PC-9 (cell line): ENCODE measurements at regions not wholly inside any gene's neighbourhood (a gene's known extent, or its start where the extent isn't known, plus 50 kb on each side); places are given as distances from the start of the nearest gene placed in this dataset.

ENCODE experiments used
- BruUV-seq: library from RNA; stranded (reverse); fragments of 400-500 nt; replicated peaks from 2 replicates; lab custom pipeline; 2021; lab: Mats Ljungman, UMichigan
- CTCF ChIA-PET: fragments of 300-600 bp; sonication (Branson Sonifier 250); formaldehyde crosslinking; loops from one replicate; lab custom pipeline; 2022; ENCODE audit warnings: antibody characterized with exemption; lab: Charles Lee
- POLR2A ChIA-PET: fragments of 300-600 bp; sonication (Branson Sonifier 250); formaldehyde crosslinking; loops from one replicate; lab custom pipeline; 2022; ENCODE audit warnings: antibody characterized with exemption; ENCODE audit not compliant: unreplicated experiment; lab: Charles Lee
- DNase-seq, 2 experiments: peaks; one replicate each; pipeline versions ENCODE4 v3.0.0 to v3.0.0-alpha.2; 2015 to 2022; ENCODE audit warnings: mixed read lengths in 1 of 2
- H2AFZ ChIP-seq: fragments of 200-600 bp; sonication (generic); 2 replicates; pipeline ENCODE4 v1.8.1; 2017; ENCODE audit warnings: antibody characterized with exemption
- H3F3A ChIP-seq: fragments of 200-600 bp; sonication (generic); 2 replicates; pipeline ENCODE4 v1.8.1; 2017; ENCODE audit warnings: antibody characterized with exemption, mild to moderate bottlenecking, low read depth; ENCODE audit not compliant: insufficient read depth
- H3K27ac ChIP-seq: fragments of 200-600 bp; sonication (generic); 2 replicates; pipeline ENCODE4 v1.6.1; 2016; ENCODE audit warnings: mixed run types
- H3K27me3 ChIP-seq: fragments of 200-600 bp; sonication (generic); 2 replicates; pipeline ENCODE4 v1.6.1; 2016; ENCODE audit warnings: low read depth, mixed run types; ENCODE audit not compliant: insufficient read depth
- H3K36me3 ChIP-seq: fragments of 200-600 bp; sonication (generic); 2 replicates; pipeline ENCODE4 v1.6.1; 2016; ENCODE audit warnings: low read depth, mixed run types
- H3K4me1 ChIP-seq: fragments of 200-600 bp; sonication (generic); replicated peaks from 2 replicates; pipeline ENCODE4 v1.6.1; 2016; ENCODE audit warnings: mixed run types; ENCODE audit not compliant: insufficient read depth
- H3K4me2 ChIP-seq: fragments of 200-600 bp; sonication (generic); 2 replicates; pipeline ENCODE4 v1.6.1; 2017; ENCODE audit warnings: mixed run types
- H3K4me3 ChIP-seq: fragments of 200-600 bp; sonication (generic); 2 replicates; pipeline ENCODE4 v1.6.1; 2016; ENCODE audit warnings: mixed run types
- H3K79me2 ChIP-seq: fragments of 200-600 bp; sonication (generic); 2 replicates; pipeline ENCODE4 v1.6.1; 2017; ENCODE audit warnings: low read depth, mixed run types
- H3K9me2 ChIP-seq: fragments of 200-600 bp; sonication (generic); 2 replicates; pipeline ENCODE4 v1.8.1; 2017; ENCODE audit warnings: mild to moderate bottlenecking; ENCODE audit not compliant: insufficient read depth
- H3K9me3 ChIP-seq: fragments of 200-600 bp; sonication (generic); 2 replicates; pipeline ENCODE4 v1.8.1; 2016; ENCODE audit warnings: low read depth; ENCODE audit not compliant: insufficient read depth
- H4K20me1 ChIP-seq: fragments of 200-600 bp; sonication (generic); 2 replicates; pipeline ENCODE4 v1.8.1; 2017; ENCODE audit not compliant: insufficient read depth
- CTCF ChIP-seq: fragments of 200-600 bp; sonication (generic); conservative IDR thresholded peaks from 2 replicates; pipeline ENCODE4 v1.6.1; 2017; ENCODE audit warnings: mixed run types, antibody characterized with exemption, mild to moderate bottlenecking, moderate library complexity
- EZH2 ChIP-seq: fragments of 200-600 bp; sonication (generic); IDR thresholded peaks from 2 replicates; pipeline ENCODE4 v1.8.0; 2017; ENCODE audit warnings: antibody characterized with exemption, low read depth
- intact Hi-C: fragments of 100-400 bp; cut with micrococcal nuclease; formaldehyde crosslinking; loops from one replicate; pipeline ENCODE4 v1.10.0; 2022; ENCODE audit not compliant: unreplicated experiment

- H3K9me2 ChIP-seq, result no peaks in the 10 kb centered on the region
- no peaks in the 10 kb centered on the region for H3K36me3 ChIP-seq
- no peak overlapping the region for H3K4me2 ChIP-seq
- no TSS peak for BruUV-seq
- no peaks in the 10 kb centered on the region for H3K79me2 ChIP-seq
- DNase-seq, result no peak
- no peaks in the 10 kb centered on the region for H3K4me1 ChIP-seq
- no peak overlapping the region for H2AFZ ChIP-seq
- intact Hi-C loops, result no loop called here
- ChIA-PET CTCF (no interaction called here), POLR2A (no interaction called here)
- H3K27ac ChIP-seq, result no peak overlapping the region
- no peaks in the 10 kb centered on the region for H4K20me1 ChIP-seq
- no peak for TF ChIP-seq CTCF
- TF ChIP-seq EZH2, result no peak
- no peak overlapping the region for H3K4me3 ChIP-seq
- H3F3A ChIP-seq, result no peaks in the 10 kb centered on the region
- no peaks in the 10 kb centered on the region for H3K9me3 ChIP-seq
- no peaks in the 10 kb centered on the region for H3K27me3 ChIP-seq
Measured at GRCh38 chr12:97778111-97778510, 315.5 kb downstream of the RMST start.

- intact Hi-C loops, result no loop called here
- Histone ChIP-seq H3K27ac (no peak overlapping the region), H3K4me2 (no peak overlapping the region), H3F3A (no peaks in the 10 kb centered on the region), H3K9me2 (no peaks in the 10 kb centered on the region), H3K9me3 (no peaks in the 10 kb centered on the region), H3K4me3 (no peak overlapping the region), H3K4me1 (no peaks in the 10 kb centered on the region), H3K36me3 (no peaks in the 10 kb centered on the region), H2AFZ (no peak overlapping the region), H3K79me2 (no peaks in the 10 kb centered on the region), H3K27me3 (no peaks in the 10 kb centered on the region), H4K20me1 (no peaks in the 10 kb centered on the region)
- POLR2A ChIA-PET, result no interaction called here
- TF ChIP-seq CTCF, result no peak
- no peak for TF ChIP-seq EZH2
- DNase-seq, result no peak
- BruUV-seq, result no TSS peak
- CTCF ChIA-PET, result no interaction called here
Measured at GRCh38 chr12:97781342-97781741, 318.7 kb downstream of the RMST start.

GRCh38 chr12:97784904-97785303 is 322.3 kb downstream of the RMST start:
- Histone ChIP-seq H3K4me1 (no peaks in the 10 kb centered on the region), H3K9me3 (0 out of 2 replicates have a peak, but pooled peaks cover under 1% of the 10 kb centered on the region), H3K79me2 (no peaks in the 10 kb centered on the region), H3K9me2 (no peaks in the 10 kb centered on the region), H3K27me3 (no peaks in the 10 kb centered on the region), H3K4me2 (no peak overlapping the region), H3K36me3 (no peaks in the 10 kb centered on the region), H4K20me1 (no peaks in the 10 kb centered on the region), H2AFZ (no peak overlapping the region), H3F3A (no peaks in the 10 kb centered on the region), H3K27ac (no peak overlapping the region), H3K4me3 (no peak overlapping the region)
- DNase-seq, result no peak
- TF ChIP-seq EZH2 (no peak), CTCF (no peak)
- intact Hi-C loops, result no loop called here
- BruUV-seq, result no TSS peak
- POLR2A ChIA-PET, result no interaction called here
- CTCF ChIA-PET, result no interaction called here
